Stimulated activated CD8-positive, alpha-beta memory T cell treated with anti-CD3 and anti-CD28 coated beads, Interleukin-4, amount 100 ng/mL, for 48 hours (primary cell): ENCODE measurements at regions not wholly inside any gene's neighbourhood (a gene's known extent, or its start where the extent isn't known, plus 50 kb on each side); places are given as distances from the start of the nearest gene placed in this dataset.

ENCODE experiments used
- DNase-seq: peaks from one replicate; pipeline ENCODE4 v3.0.0-alpha.2; 2020

DNA sequence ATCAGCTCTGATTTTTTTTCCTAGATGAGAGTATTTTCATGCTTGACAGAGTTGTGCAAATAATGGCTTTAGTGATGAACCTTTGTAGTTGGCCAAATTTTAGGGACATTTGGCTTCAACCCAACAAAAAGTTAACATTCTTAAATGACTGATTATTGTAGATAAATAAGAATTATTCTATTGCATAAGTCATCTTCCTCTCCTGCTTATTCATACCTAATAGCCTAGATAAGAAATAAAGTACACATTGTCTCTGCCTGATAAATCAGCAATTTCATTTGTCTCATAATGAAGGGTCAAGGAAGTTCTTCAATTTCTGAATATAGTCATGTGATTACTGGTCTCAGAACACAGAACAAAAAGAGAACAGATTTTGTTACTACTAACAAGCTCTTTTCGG is 428.9 kb upstream of the IL12A start:
- no peak for DNase-seq

DNA sequence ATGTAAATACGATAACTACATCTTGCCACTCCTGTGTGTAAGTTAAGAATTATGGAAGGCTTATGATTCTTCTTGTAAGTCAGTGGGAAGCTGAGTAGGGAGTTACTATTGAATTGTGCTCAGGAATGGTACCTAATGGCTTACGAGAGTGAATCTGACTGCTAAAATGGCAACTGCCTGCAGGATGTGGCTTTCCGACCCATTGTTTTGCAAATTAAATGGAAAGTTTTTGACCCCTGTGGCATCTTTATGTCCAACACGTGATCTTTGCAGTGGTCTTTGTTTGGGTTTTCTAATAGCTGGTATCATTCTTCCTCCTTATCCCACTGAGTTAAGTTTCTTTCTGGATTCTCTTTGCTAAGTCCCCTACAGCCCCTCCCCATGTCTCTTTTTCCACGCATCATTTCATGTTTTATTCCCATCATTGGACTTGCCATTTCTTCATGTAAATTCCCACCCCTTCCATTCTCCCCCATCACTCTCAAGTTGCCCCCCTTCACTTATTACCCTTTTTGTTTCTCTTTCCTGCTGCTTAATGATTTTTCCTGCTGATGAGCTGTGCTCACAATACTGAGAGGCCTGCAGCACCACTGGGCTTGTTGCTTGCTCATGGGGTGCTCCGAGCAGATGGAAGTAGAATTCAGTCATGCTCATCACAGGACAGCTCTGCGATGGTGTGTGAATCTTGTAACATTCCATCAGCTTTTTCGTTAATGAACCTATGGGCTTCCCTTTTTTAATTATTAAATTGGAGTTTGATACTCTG is 428.2 kb upstream of the IL12A start:
- no peak for DNase-seq

DNA sequence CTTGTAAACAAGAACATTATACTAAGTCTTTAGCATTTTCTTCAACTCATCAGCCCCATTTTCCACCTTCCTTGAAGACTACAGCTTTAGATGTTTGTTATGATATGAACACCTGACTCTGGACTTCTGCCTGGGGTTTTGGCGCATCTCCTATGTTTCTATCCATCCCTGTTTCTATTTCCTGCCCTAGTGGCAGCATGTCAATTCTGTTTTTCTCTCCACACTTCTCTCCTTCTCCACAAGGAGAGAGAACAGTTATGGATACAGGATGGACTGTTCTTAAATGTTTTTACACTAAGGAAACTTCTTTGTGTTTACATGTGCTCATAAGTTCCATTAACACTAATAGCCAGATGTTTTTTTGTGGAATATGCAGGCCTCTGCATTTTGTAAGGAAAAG is 423.3 kb upstream of the IL12A start:
- no peak for DNase-seq

DNA sequence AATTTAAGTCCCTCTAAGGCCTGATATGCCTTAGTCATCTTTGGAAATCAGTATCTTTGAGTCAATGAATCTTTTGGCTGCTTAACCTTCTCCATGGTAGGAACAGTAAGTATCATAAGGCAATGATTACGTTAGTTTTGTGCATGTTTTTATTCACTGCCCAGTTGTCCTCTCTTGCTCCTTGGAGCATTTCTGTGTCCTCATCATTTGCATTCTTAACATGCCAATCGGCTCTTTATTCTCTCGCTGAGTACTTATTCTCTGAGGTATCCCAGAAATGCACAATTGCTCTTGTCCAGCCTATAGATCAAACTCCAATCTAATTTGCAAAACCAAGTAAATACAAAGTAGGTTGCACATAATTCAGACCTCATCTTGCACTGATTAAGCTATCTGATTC is 405.0 kb upstream of the IL12A start:
- no peak for DNase-seq

DNA sequence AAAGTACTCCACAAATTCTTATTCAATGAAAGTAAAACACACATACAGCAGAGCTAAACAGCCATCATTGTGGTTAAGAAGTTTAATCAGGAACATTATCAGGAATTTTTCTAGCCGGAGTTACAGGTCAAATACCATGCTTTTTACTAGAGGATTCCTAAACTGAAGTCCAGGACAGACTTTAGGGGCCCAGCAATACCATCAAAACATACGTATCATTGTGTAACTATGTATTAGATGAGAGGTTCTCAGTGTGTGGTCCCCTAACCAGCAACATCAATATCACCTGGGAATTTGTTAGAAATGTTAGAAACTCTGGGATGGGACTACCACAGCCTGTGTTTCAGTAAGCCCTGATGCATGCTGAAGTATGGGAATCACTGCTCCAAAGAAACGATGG is 404.2 kb upstream of the IL12A start:
- no peak for DNase-seq

DNA sequence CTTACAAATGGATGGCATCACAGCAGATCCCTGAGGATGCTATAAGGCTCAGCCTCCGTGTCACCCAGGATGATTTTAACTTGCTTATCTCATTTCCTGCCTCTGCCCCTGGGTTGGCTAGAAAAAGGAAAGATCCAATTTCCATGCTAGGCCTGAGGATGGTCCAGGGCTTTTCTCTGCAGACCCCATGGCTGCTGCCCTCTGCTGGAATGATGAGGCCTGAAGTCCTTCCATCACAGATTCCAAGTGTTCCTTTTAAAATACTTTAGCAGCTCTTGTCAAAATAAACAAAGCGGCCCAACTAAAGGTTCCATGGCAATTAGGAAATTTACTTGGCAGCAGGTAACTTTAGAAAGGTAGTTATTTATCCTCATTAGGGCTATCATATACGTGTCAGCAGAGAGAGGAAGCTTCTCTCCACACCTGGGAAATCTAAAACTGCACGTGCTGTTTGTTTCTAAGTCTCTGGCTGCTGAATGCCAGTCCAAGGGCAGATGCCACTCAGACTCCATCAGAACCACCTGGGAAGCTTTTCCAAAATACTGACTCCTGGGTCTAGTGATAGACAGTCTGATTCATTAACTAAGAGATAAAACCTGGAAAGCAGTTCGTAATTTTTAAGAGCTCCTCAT is 401.9 kb upstream of the IL12A start:
- DNase-seq: no peak

DNA sequence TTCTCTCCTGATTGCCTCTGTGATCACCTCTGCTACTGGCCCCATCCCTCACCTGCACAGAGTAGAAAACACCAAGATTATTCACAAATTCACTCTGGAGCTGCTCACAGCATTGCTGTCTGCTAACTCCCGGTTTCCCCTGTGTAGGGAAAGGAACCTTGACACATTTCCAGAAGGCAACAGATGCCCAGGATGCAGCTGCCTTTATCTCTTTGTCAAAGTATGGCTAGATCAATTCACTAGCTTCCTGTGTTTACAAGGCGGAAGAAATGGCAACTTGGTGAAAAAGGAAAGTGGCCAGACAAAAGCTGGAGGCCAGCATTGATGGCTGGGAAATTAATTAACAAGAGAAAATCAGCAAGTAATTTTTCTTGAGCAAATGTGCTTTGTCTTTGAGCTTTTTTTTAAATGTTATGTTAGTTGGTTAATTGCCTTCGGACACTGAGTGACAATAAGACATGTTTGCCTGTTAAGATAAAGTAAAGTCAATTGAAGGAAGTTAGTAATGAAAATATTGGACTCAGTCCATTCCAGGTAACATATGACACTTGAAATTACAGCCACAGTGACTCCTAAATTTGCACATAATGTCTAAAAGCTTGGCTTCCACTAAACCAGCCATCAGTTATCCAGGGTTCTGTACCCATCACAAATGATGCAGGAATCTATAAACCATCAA is 394.6 kb upstream of the IL12A start:
- DNase-seq: no peak

DNA sequence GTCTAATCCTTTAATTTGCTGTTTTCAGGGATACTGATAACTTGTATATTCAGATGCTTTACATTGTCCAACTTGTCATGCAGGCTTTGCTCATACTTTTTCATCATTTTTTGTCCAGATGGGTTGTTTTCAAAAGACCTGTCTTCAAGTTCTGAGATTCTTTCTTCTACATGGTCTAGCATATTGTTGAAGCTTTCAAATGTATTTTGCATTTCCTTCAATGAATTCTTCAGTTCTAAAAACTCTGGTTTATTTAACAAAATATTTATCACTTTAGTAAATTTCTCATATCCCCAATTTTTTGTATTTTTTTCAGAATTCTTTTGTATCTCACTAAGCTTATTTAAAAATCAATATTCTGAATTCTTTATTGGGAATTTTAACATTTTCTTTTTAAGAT is 388.3 kb upstream of the IL12A start:
- DNase-seq: no peak

DNA sequence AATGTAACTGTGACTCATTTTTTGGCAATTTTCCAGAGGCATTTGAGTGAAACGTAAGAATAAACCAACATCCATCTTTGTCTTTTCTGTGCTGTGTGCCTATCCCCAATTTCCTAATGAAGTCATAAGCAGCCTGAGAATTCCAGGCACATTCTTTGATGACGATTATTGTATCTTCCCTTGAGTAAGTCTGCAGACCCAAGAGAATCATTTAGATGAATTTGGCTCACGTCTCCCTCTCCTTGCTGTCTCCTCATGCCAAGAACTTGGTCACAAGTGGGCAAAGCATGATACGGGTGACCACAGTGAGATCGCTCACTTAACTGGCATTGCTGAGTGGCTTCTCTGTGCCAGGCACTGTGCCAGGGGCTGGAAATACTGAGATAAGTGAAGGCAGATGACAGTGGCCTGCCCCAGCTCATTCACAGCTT is 384.5 kb upstream of the IL12A start:
- no peak for DNase-seq

DNA sequence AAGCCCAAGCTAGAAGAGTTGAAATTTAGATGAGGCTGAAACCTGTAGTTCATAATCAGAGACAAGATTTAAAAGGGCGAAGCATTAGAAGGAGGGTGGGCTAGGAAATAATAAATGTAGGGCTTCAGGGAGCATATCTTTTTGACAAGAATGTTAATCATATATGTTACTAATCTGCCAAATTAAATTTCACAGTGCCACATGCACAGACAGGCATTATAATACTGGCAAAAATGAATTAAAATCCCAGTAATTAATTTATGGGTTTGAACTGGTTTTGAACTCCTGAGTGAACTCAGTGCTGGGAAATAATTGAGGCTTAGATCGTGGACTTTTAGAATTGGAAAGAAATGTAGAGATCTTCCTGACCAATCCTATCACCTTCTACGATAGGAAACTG is 383.5 kb upstream of the IL12A start:
- DNase-seq: no peak

DNA sequence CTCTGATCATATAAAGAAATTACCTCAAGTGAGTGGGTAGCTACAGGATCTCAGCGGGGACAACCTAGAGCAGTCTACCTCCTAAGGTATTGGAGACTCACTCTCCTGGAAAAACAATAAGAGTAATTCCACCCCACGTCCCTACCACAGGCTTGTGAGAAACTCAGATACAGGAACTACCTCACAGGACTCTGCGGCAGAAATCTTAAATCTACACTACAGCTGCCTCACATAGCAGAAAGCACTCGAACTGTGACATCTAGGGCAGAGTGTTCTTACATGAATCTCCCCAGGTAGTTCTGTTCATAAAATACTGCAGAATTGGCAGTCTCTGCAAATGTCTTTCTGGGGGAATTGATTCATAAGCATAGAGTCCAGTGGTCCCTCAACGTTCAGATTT is 382.9 kb upstream of the IL12A start:
- no peak for DNase-seq

DNA sequence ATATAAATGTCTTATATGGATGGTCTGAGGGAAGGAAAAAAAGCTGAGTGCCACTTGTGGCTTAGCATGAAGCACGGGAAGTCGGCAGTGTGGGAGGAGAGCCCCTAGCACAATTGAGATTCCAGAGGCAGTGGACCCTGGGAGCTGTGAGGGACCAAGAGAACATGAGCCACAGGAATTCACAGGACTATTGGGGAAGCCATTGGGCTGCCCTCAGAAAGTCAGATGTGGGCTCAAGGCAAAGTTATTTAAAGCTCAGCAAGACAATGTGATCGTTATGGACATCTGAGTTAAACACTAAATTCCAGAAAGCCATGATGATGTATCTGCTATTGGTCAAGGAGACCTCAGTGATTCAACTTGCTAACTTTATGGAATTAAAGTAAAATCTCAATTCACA is 380.8 kb upstream of the IL12A start:
- no peak for DNase-seq

DNA sequence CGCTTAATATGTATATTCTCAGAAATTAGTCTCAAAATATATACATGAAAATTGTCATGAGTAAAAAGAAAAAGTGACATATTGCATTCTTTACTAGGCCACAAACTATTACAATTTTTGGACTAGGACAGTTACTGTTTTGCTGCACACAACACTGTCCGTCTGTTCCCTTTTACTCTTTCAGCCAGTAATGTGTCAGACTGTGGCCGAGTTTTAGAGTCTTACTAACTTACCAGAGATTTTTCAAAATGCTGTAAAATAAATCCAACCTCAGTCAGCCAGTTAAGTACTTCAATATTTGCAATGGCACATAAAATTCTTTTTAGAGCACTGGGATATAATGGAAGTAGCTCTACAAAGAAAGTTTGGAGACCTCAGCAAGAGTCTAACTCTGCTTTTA is 380.3 kb upstream of the IL12A start:
- no peak for DNase-seq

DNA sequence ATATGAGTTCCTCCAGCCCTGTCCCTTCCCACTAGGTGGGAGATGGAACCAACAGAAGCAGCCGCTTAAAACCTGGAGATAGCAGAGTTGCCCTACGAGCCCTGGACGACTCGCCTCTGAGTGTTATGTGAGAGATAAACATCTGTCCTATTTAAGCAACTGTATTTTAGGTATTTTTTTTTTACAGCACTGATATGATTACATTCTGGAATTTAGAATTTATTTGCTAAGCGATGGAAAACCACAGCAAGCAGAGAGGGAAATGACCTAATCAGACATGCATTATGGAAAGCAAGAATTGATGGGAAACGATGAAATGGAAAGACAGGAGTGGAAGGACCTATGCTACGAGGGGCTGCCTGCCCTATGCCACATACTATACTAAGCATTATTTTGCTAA is 379.0 kb upstream of the IL12A start:
- DNase-seq: no peak

DNA sequence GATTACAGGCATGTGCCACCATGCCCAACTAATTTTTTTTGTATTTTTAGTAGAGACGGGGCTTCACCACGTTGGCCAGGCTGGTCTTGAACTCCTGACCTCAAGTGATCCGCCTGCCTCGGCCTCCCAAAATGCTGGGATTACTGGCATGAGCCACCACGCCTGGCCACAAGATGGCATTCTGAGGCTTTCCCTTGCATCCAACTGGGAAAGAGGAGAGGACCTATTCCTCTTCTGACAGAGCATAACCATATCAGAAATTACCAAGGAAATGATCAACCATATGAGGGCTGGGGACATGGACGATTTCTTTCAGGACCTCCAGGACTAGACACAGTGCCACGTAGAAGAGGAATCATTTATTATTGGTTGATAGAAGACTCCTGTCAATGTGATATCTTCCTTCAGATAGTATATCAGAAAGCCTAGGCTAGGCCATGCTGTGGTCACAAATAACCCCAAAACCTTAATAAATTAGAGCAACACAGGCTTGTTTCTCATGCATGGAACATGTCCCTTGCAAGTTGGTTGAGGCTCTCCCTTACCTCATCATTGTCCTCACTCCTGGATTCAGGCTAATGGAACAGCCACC is 372.3 kb upstream of the IL12A start:
- DNase-seq: no peak

DNA sequence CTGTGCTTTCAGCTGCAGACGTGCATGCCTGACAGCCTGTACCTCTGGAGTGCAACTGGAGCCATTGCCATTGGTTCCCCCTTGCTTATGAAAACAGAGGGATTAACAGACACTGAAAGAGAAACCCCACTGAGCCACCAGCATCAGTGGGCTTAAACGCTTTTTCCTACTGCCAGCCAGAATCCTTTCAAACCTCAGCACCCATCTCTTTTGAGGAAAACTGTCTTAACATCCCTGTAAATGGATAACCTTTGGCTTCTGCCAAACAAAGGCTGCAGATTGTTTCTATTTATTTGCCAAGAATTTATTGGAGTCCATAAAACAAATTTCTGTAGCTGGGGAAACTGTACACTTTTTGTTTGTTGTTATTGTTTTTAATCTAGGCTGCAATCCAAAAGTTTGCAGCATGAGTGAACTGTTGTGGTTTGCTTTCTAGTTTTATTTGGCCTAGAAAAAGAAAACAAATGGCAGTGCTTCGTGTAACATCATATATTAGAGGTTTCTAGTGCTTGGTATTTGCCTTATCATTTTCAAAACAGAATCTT is 369.2 kb upstream of the IL12A start:
- DNase-seq: no peak

DNA sequence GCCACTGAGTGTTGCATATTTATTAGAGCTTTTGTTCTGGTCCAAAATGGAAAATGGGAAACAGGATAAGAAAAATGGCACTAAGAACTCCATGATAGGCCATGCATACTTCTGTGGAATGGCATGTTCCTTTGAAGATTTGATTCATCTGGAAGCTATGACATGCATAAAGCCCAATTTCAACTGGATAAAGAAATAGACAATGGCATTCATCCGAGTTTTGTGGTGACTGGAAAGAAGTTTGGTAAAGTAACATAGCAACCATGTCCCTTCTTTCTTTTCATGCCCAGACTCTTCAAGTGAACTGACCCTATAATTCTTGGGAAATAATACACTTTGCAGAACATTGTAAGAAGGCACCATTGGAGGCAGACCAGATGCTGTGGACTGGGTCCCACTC is 368.4 kb upstream of the IL12A start:
- no peak for DNase-seq

DNA sequence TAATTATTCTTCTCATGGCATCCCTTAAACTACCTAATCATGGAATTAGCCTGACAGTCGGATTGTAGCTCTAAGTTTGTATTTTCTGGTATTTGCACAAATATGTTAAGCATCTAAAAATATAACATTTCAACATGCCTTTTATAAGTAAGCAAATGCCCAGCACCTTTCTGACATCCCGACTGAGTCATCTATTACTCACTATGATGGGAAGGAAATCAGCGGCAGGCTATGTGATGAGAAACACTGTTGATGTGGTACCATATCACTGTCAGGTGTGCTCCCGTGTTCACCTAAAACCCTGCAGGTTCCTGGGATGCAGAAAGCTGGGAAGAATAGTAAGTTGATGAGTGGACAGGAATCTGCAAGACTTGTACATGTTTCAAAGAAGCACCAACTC is 367.8 kb upstream of the IL12A start:
- no peak for DNase-seq

DNA sequence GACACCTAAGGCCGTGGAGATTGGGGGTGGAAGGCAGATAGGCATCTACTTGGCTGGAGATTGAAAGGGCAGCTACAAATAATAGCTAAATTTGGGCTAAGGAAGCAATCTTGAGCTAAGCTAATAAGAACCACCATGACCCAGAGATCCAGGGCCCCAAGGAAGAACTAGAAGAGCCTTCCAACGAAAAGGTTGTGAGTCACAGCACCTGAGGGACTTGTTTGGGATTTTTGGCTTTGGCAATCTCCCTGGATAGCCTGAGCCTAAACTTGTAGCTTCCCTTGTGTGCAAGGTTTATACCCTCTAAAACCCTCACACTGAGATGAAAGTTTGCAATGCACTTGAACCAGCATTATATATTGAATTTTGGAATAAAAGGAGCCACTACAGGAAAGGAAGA is 364.0 kb upstream of the IL12A start:
- DNase-seq: no peak

DNA sequence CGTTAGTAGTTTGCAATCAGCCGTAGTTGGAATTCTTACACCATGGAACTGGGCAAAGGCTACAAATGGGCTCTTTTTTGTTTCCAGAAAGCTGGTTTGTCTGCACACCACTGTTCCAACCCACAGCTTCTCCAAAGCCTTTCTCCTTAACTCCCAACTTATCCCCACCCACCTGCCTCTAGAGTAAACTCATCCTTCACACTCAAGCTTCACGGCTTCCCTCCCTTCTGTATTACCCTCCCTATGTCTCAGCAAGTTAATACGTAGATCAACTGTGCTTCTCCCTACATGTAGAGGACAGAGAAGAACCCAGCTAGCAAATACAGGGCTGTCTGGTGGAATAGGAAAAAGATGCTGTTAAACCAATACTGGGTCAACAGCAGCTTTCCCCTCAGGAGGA is 363.0 kb upstream of the IL12A start:
- DNase-seq: no peak

DNA sequence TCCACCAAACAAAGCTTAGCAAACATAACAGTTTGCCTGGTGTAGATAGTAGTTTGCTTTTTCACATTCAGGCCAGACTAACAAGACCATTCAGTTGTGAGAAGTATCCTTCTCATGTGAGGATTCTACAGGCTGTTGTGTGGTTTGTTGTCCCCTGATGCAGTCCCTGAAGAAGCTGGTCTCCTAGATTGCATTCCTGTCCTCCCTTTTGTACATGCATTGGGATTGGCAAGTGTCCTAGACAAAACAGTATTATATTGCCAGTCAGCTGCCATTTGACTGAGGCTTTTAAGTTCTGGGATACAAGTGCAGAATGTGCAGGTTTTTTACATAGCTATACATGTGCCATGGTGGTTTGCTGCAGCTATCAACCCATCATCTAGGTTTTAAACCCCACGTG is 362.0 kb upstream of the IL12A start:
- DNase-seq: no peak

DNA sequence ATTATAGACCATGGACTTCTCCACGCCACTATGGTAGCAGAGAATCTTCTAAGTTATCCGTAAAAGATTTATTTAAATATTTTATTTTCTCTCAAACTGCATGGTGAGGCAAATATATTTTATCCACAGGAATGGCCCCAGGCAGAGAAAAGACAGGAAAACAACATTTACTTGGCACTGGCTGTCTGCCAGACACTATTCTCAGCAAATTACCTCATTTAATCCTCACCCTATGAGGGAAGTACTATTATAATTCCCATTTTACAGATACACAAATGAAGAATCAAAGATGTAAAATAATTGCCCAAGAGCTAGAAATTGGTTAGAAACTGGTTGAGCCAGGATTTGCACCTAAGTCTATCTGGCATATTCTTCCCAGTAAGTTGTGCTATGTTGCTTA is 361.4 kb upstream of the IL12A start:
- DNase-seq: no peak

DNA sequence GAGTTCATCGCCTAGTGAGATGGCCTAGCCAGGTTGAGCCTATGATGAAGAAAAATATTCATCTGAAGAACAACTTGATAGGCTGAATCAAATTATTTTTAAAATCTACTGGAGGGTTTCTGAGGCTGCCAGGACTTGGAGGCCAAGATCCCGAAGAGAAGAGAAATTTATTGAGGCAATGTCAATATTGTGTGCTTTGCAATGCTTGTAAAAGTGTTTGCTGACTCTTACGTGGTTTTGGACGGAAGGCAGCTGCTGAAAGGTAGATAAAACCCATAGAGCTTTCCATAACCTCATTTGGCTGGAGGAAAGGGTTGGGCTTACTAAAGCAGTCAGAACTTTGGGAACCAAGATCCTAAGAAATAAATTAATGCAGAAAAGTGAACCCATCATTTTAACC is 361.0 kb upstream of the IL12A start:
- DNase-seq: no peak
